DOHH2 (cell line): ENCODE measurements at regions not wholly inside any gene's neighbourhood (a gene's known extent, or its start where the extent isn't known, plus 50 kb on each side); places are given as distances from the start of the nearest gene placed in this dataset.

Source experiments
- EZH2phosphoT487 ChIP-seq: fragments of 200-600 bp; sonication (generic); IDR thresholded peaks from 2 replicates; pipeline ENCODE4 v1.6.1; 2017; ENCODE audit warnings: borderline replicate concordance, mild to moderate bottlenecking, antibody characterized with exemption, low read length, moderate library complexity, mixed read lengths
- TF ChIP-seq, protein P1 (sequence below): fragments of 200-600 bp; sonication (generic); IDR thresholded peaks from one replicate; pipeline ENCODE4 v1.5.1; 2014; ENCODE audit warnings: antibody characterized with exemption, mild to moderate bottlenecking, low read depth, low read length; ENCODE audit not compliant: poor library complexity, severe bottlenecking

DNA sequence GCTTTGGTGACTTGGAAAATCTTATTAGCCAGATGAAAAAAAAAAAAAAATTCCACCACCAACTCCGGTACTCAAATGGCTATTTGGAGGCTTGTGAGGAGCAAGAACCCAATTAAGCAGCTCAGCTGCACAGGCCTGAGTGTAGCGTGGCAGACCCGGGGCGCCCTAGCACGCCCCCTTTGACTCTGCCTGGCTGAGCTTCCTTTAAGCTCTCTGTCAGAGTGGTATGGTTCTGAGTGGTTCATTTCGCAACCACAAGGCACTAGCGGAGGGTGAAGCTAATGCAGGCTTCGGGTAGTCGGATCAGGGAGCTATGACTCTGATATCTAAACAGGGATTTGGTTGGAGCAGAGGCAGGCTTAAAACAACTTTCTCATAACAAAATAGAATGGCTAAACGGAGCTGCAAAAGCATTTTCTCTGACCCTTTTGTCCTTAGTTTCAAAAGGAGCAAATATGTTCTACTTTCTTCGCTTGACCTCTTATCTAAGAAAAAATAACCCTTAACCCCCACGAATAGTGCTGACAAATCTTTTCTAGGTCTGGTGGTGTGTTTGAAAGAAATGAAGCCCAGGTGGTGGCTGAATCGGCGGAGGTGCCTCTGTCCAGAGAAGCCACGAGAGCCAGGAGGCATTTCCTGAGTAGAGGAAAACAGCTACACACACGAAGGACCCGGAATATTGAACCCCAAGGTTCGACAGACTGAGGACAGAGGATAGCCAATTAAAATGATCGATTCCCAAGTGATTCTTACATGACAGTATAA lies 285.4 kb upstream of the GLI3 start:
- TF ChIP-seq, protein P1, sequence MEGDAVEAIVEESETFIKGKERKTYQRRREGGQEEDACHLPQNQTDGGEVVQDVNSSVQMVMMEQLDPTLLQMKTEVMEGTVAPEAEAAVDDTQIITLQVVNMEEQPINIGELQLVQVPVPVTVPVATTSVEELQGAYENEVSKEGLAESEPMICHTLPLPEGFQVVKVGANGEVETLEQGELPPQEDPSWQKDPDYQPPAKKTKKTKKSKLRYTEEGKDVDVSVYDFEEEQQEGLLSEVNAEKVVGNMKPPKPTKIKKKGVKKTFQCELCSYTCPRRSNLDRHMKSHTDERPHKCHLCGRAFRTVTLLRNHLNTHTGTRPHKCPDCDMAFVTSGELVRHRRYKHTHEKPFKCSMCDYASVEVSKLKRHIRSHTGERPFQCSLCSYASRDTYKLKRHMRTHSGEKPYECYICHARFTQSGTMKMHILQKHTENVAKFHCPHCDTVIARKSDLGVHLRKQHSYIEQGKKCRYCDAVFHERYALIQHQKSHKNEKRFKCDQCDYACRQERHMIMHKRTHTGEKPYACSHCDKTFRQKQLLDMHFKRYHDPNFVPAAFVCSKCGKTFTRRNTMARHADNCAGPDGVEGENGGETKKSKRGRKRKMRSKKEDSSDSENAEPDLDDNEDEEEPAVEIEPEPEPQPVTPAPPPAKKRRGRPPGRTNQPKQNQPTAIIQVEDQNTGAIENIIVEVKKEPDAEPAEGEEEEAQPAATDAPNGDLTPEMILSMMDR: no peak
- TF ChIP-seq EZH2phosphoT487: no peak
